Testis (tissue), 2 donors: ENCODE measurements at regions not wholly inside any gene's neighbourhood (a gene's known extent, or its start where the extent isn't known, plus 50 kb on each side); places are given as distances from the start of the nearest gene placed in this dataset.

Experiments
- POLR2A ChIP-seq: fragments of 450-650 bp; IDR thresholded peaks from one replicate; pipeline ENCODE4 v1.6.1; 2017; ENCODE audit warnings: antibody characterized with exemption, mild to moderate bottlenecking, moderate library complexity
- TF ChIP-seq, protein P1 (sequence below), 3 experiments: fragments of 450-650 bp in 2 of 3; fragments of 200-600 bp in 1 of 3; sonication (generic) in 1 of 3; IDR thresholded peaks; one replicate each; pipeline ENCODE4 v1.5.1; 2016 to 2019; ENCODE audit warnings: antibody characterized with exemption in 3 of 3, mild to moderate bottlenecking in 2 of 3, moderate library complexity in 1 of 3

DNA sequence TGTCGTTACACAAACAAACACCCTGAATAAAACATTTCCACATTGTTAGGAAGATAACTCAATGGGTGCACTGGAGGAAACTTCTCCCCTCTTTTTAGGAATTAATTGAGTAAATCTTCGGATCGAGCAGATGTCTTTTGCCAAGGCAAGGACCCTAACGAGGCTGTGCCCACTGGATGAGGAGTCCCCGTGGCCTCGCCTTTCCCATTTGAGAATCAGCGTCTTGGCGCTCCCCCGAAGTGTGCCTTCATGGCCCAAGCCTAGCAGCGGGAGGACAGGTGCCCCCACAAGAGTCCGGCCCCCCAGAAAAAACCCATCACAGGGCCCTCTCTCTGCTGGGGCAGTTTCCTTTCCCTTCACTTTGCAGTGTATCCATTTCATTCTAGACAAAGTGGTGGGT is 246.6 kb downstream of the BCL11B start:
- TF ChIP-seq POLR2A: no peak
- TF ChIP-seq, protein P1, sequence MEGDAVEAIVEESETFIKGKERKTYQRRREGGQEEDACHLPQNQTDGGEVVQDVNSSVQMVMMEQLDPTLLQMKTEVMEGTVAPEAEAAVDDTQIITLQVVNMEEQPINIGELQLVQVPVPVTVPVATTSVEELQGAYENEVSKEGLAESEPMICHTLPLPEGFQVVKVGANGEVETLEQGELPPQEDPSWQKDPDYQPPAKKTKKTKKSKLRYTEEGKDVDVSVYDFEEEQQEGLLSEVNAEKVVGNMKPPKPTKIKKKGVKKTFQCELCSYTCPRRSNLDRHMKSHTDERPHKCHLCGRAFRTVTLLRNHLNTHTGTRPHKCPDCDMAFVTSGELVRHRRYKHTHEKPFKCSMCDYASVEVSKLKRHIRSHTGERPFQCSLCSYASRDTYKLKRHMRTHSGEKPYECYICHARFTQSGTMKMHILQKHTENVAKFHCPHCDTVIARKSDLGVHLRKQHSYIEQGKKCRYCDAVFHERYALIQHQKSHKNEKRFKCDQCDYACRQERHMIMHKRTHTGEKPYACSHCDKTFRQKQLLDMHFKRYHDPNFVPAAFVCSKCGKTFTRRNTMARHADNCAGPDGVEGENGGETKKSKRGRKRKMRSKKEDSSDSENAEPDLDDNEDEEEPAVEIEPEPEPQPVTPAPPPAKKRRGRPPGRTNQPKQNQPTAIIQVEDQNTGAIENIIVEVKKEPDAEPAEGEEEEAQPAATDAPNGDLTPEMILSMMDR (IDR thresholded peaks at IDR 0.05): no peak
